Ishikawa (cell line): ENCODE measurements at regions not wholly inside any gene's neighbourhood (a gene's known extent, or its start where the extent isn't known, plus 50 kb on each side); places are given as distances from the start of the nearest gene placed in this dataset.

ENCODE experiments used
- CEBPB ChIP-seq: IDR thresholded peaks from 2 replicates; pipeline ENCODE4 v1.6.1; 2012
- CREB1 ChIP-seq: IDR thresholded peaks from 2 replicates; pipeline ENCODE4 v1.6.1; 2012; ENCODE audit warnings: low read depth
- EGR1 ChIP-seq: IDR thresholded peaks from 2 replicates; pipeline ENCODE4 v1.6.1; 2012
- EP300 ChIP-seq: IDR thresholded peaks from 2 replicates; pipeline ENCODE4 v1.6.1; 2012; ENCODE audit warnings: borderline replicate concordance
- FOXM1 ChIP-seq: IDR thresholded peaks from 2 replicates; pipeline ENCODE4 v1.6.1; 2012; ENCODE audit warnings: low read depth, borderline replicate concordance
- NFIC ChIP-seq: IDR thresholded peaks from 2 replicates; pipeline ENCODE4 v1.6.1; 2012
- RAD21 ChIP-seq: IDR thresholded peaks from 2 replicates; pipeline ENCODE4 v1.6.1; 2012; ENCODE audit warnings: low read depth
- TAF1 ChIP-seq: IDR thresholded peaks from 2 replicates; pipeline ENCODE4 v1.6.1; 2012; ENCODE audit warnings: low read depth, mild to moderate bottlenecking
- TEAD4 ChIP-seq: IDR thresholded peaks from 2 replicates; pipeline ENCODE4 v1.6.1; 2012
- YY1 ChIP-seq: IDR thresholded peaks from 2 replicates; pipeline ENCODE4 v1.6.1; 2012; ENCODE audit warnings: low read depth
- ZBTB7A ChIP-seq: IDR thresholded peaks from 2 replicates; pipeline ENCODE4 v1.6.1; 2012; ENCODE audit warnings: low read depth
- TF ChIP-seq, protein P1 (sequence below): IDR thresholded peaks from 2 replicates; pipeline ENCODE4 v1.6.1; 2012; ENCODE audit warnings: low read depth, mild to moderate bottlenecking
- TF ChIP-seq, protein P2 (sequence below): IDR thresholded peaks from 2 replicates; pipeline ENCODE4 v1.6.1; 2012
- TF ChIP-seq, protein P3 (sequence below): IDR thresholded peaks from 2 replicates; pipeline ENCODE4 v1.6.1; 2012

DNA sequence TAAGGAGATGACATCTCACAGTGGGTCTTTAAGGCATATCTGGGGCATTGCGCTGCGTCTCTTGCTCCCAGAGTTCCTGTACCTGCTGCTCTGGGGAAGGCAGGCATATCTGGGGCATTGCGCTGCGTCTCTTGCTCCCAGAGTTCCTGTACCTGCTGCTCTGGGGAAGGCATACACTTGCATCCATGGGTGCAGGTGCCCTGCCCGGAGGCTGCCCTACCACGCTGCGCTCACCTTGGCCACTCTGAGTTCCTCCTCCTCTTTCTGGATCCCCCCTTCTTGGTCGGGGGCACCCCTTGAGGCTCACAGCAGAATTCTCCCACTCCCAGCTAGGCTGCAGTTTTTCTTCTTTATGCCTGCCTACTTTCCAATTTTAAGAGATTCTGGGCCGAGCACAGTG, 60.9 kb upstream of the TMTC4 start:
- TF ChIP-seq FOXM1 (no peak), NFIC (no peak), TAF1 (no peak), CREB1 (no peak), RAD21 (no peak), YY1 (no peak), EGR1 (no peak), EP300 (no peak), TEAD4 (no peak), CEBPB (no peak), ZBTB7A (no peak)
- TF ChIP-seq, protein P1, sequence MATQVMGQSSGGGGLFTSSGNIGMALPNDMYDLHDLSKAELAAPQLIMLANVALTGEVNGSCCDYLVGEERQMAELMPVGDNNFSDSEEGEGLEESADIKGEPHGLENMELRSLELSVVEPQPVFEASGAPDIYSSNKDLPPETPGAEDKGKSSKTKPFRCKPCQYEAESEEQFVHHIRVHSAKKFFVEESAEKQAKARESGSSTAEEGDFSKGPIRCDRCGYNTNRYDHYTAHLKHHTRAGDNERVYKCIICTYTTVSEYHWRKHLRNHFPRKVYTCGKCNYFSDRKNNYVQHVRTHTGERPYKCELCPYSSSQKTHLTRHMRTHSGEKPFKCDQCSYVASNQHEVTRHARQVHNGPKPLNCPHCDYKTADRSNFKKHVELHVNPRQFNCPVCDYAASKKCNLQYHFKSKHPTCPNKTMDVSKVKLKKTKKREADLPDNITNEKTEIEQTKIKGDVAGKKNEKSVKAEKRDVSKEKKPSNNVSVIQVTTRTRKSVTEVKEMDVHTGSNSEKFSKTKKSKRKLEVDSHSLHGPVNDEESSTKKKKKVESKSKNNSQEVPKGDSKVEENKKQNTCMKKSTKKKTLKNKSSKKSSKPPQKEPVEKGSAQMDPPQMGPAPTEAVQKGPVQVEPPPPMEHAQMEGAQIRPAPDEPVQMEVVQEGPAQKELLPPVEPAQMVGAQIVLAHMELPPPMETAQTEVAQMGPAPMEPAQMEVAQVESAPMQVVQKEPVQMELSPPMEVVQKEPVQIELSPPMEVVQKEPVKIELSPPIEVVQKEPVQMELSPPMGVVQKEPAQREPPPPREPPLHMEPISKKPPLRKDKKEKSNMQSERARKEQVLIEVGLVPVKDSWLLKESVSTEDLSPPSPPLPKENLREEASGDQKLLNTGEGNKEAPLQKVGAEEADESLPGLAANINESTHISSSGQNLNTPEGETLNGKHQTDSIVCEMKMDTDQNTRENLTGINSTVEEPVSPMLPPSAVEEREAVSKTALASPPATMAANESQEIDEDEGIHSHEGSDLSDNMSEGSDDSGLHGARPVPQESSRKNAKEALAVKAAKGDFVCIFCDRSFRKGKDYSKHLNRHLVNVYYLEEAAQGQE, result no peak
- TF ChIP-seq, protein P2, sequence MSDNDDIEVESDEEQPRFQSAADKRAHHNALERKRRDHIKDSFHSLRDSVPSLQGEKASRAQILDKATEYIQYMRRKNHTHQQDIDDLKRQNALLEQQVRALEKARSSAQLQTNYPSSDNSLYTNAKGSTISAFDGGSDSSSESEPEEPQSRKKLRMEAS, result no peak
- TF ChIP-seq, protein P3, sequence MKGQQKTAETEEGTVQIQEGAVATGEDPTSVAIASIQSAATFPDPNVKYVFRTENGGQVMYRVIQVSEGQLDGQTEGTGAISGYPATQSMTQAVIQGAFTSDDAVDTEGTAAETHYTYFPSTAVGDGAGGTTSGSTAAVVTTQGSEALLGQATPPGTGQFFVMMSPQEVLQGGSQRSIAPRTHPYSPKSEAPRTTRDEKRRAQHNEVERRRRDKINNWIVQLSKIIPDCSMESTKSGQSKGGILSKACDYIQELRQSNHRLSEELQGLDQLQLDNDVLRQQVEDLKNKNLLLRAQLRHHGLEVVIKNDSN, result no peak
